AG04450 (cell line): ENCODE measurements at regions not wholly inside any gene's neighbourhood (a gene's known extent, or its start where the extent isn't known, plus 50 kb on each side); places are given as distances from the start of the nearest gene placed in this dataset.

Experiments used
- CTCF ChIA-PET: fragments of 300-600, 350-600 bp; formaldehyde crosslinking; extraction: SDS; loops from one replicate; lab custom pipeline; 2022; ENCODE audit warnings: antibody characterized with exemption, inconsistent platforms; lab: Charles Lee
- POLR2A ChIA-PET: fragments of 350-600 bp; formaldehyde crosslinking; extraction: SDS; loops from one replicate; lab custom pipeline; 2021; ENCODE audit warnings: antibody characterized with exemption, inconsistent platforms; lab: Yijun Ruan, JAX
- DNase-seq: peaks from one replicate; pipeline ENCODE4 v3.0.0-alpha.2; 2011; ENCODE audit warnings: low read depth, low spot score
- H3K27ac ChIP-seq: one replicate; pipeline ENCODE4 v1.5.1; 2012; ENCODE audit warnings: low read depth, low read length, control low read depth
- H3K27me3 ChIP-seq: one replicate; pipeline ENCODE4 v1.6.0; 2012; ENCODE audit warnings: low read length; ENCODE audit not compliant: control insufficient read depth, insufficient read depth
- H3K4me3 ChIP-seq: 2 replicates; pipeline ENCODE4 v1.5.1; 2011; ENCODE audit warnings: mild to moderate bottlenecking, low read depth, low read length, control low read depth
- H3K9me3 ChIP-seq: 2 replicates; pipeline ENCODE4 v1.5.1; 2012; ENCODE audit warnings: low read length; ENCODE audit not compliant: control insufficient read depth, insufficient read depth
- CTCF ChIP-seq: IDR thresholded peaks from 2 replicates; pipeline ENCODE4 v1.5.1; 2011; ENCODE audit warnings: low read depth, low read length, control low read depth, inconsistent platforms

- POLR2A ChIA-PET, result no interaction called here
- no peak overlapping the region for H3K27ac ChIP-seq
- H3K27me3 ChIP-seq, result no peaks in the 10 kb centered on the region
- no peak for DNase-seq
- no peak overlapping the region for H3K4me3 ChIP-seq
- TF ChIP-seq CTCF, result no peak
- H3K9me3 ChIP-seq, result no peaks in the 10 kb centered on the region
- CTCF ChIA-PET, result no interaction called here
These were observed 196.4 kb upstream of the ACVR2A start for GRCh38 chr2:147648471-147648870.

- CTCF ChIA-PET, result no interaction called here
- H3K27me3 ChIP-seq, result no peaks in the 10 kb centered on the region
- no peak overlapping the region for H3K27ac ChIP-seq
- no peaks in the 10 kb centered on the region for H3K9me3 ChIP-seq
- H3K4me3 ChIP-seq, result no peak overlapping the region
- POLR2A ChIA-PET, result no interaction called here
- TF ChIP-seq CTCF, result no peak
- DNase-seq, result no peak
These were observed 197.0 kb upstream of the ACVR2A start for GRCh38 chr2:147647816-147648215.

- ChIA-PET POLR2A (no interaction called here), CTCF (no interaction called here)
- no peak overlapping the region for H3K27ac ChIP-seq
- no peaks in the 10 kb centered on the region for H3K27me3 ChIP-seq
- TF ChIP-seq CTCF, result no peak
- no peak overlapping the region for H3K4me3 ChIP-seq
- no peak for DNase-seq
- no peaks in the 10 kb centered on the region for H3K9me3 ChIP-seq
These were observed 197.9 kb upstream of the ACVR2A start for GRCh38 chr2:147646818-147647468.

- no peak for TF ChIP-seq CTCF
- no peaks in the 10 kb centered on the region for H3K9me3 ChIP-seq
- no peak for DNase-seq
- ChIA-PET POLR2A (no interaction called here), CTCF (no interaction called here)
- H3K4me3 ChIP-seq, result no peak overlapping the region
- no peak overlapping the region for H3K27ac ChIP-seq
- H3K27me3 ChIP-seq, result no peaks in the 10 kb centered on the region
These were observed 200.3 kb upstream of the ACVR2A start for GRCh38 chr2:147644491-147644890.

- no peak for DNase-seq
- H3K27ac ChIP-seq, result no peak overlapping the region
- H3K9me3 ChIP-seq, result no peaks in the 10 kb centered on the region
- ChIA-PET POLR2A (no interaction called here), CTCF (no interaction called here)
- H3K4me3 ChIP-seq, result no peak overlapping the region
- TF ChIP-seq CTCF, result no peak
- no peaks in the 10 kb centered on the region for H3K27me3 ChIP-seq
These were observed 202.1 kb upstream of the ACVR2A start for GRCh38 chr2:147642765-147643164.
